Keratinocyte (primary cell): ENCODE measurements at regions not wholly inside any gene's neighbourhood (a gene's known extent, or its start where the extent isn't known, plus 50 kb on each side); places are given as distances from the start of the nearest gene placed in this dataset.

ENCODE experiments used
- DNase-seq: peaks from one replicate; pipeline ENCODE4 v3.0.0-alpha.2; 2011; ENCODE audit warnings: low read depth, missing footprints, low spot score
- FAIRE-seq: peaks from 2 replicates; lab custom pipeline; 2011; peaks lifted over from hg19 to GRCh38; lab: Jason Lieb, UNC
- H2AFZ ChIP-seq: 2 replicates; pipeline ENCODE4 v1.6.0; 2012; ENCODE audit warnings: low read length, control low read depth, inconsistent platforms; ENCODE audit not compliant: control insufficient read depth
- H3K27ac ChIP-seq: 2 replicates; pipeline ENCODE4 v1.5.1; 2011; ENCODE audit warnings: low read length; ENCODE audit not compliant: control insufficient read depth, insufficient read depth
- H3K27me3 ChIP-seq: 3 replicates; pipeline ENCODE4 v1.6.0; 2011; ENCODE audit warnings: low read length; ENCODE audit not compliant: control insufficient read depth, insufficient read depth; ENCODE audit errors: extremely low read depth
- H3K36me3 ChIP-seq, 2 experiments: 2 replicates in 1 of 2; 3 replicates in 1 of 2; pipeline ENCODE4 v1.5.1; 2011; ENCODE audit warnings: low read length in 2 of 2, mild to moderate bottlenecking in 1 of 2; ENCODE audit not compliant: control insufficient read depth in 2 of 2, insufficient read depth in 2 of 2; ENCODE audit errors: extremely low read depth in 1 of 2
- H3K4me1 ChIP-seq: 3 replicates; pipeline ENCODE4 v1.5.1; 2011; ENCODE audit warnings: low read length; ENCODE audit not compliant: control insufficient read depth, insufficient read depth; ENCODE audit errors: extremely low read depth
- H3K4me2 ChIP-seq: 3 replicates; pipeline ENCODE4 v1.6.0; 2011; ENCODE audit warnings: low read depth, low read length; ENCODE audit not compliant: control insufficient read depth, insufficient read depth; ENCODE audit errors: extremely low read depth
- H3K4me3 ChIP-seq, 3 experiments: fragments of 200-600 bp in 1 of 3; sonication (generic) in 1 of 3; 2 replicates in 2 of 3; 3 replicates in 1 of 3; pipeline ENCODE4 v1.5.1; 2011 to 2016; ENCODE audit warnings: low read length in 3 of 3, mild to moderate bottlenecking in 3 of 3, control low read depth in 2 of 3, inconsistent platforms in 1 of 3, low read depth in 1 of 3, mixed read lengths in 1 of 3, mixed run types in 1 of 3, moderate library complexity in 1 of 3; ENCODE audit not compliant: control insufficient read depth in 2 of 3, insufficient read depth in 2 of 3; ENCODE audit errors: extremely low read depth in 1 of 3
- H3K79me2 ChIP-seq: 2 replicates; pipeline ENCODE4 v1.6.0; 2012; ENCODE audit warnings: low read length; ENCODE audit not compliant: control insufficient read depth, insufficient read depth
- H3K9ac ChIP-seq: 3 replicates; pipeline ENCODE4 v1.6.0; 2011; ENCODE audit warnings: low read length; ENCODE audit not compliant: control insufficient read depth, insufficient read depth; ENCODE audit errors: extremely low read depth
- H3K9me1 ChIP-seq: 3 replicates; pipeline ENCODE4 v1.6.0; 2011; ENCODE audit warnings: low read length; ENCODE audit not compliant: control insufficient read depth, insufficient read depth; ENCODE audit errors: extremely low read depth
- H3K9me3 ChIP-seq: 2 replicates; pipeline ENCODE4 v1.5.1; 2012; ENCODE audit warnings: low read depth, low read length; ENCODE audit not compliant: control insufficient read depth
- H4K20me1 ChIP-seq: 3 replicates; pipeline ENCODE4 v1.6.0; 2011; ENCODE audit warnings: low read length; ENCODE audit not compliant: control insufficient read depth, insufficient read depth; ENCODE audit errors: extremely low read depth
- CTCF ChIP-seq, 3 experiments: IDR thresholded peaks in 1 of 3; conservative IDR thresholded peaks in 1 of 3; optimal IDR thresholded peaks in 1 of 3; 2 replicates in 2 of 3; 3 replicates in 1 of 3; pipeline versions ENCODE3 to v1.5.1; 2011; ENCODE audit warnings: low read length in 3 of 3, mild to moderate bottlenecking in 3 of 3, moderate library complexity in 2 of 3, control low read depth in 1 of 3, inconsistent platforms in 1 of 3; ENCODE audit not compliant: insufficient read depth in 2 of 3; ENCODE audit errors: extremely low read depth in 1 of 3
- EZH2 ChIP-seq: IDR thresholded peaks from one replicate; pipeline ENCODE4 v1.6.1; 2012; ENCODE audit warnings: inconsistent platforms, mild to moderate bottlenecking, low read length, moderate library complexity
- dilution Hi-C: fragments of 300-500 bp; cut with MboI; formaldehyde crosslinking; loops from one replicate; pipeline ENCODE4 v1.7.0; 2020; ENCODE audit warnings: low sequenced_read_pairs; ENCODE audit not compliant: extremely low pct_ligation_motif_present

- dilution Hi-C loops = no loop called here
- FAIRE-seq = no peak
Measured at GRCh38 chr2:193566886-193567285, 1372.2 kb upstream of the TMEFF2 start.

GRCh38 chr2:193566276-193566675 is 1371.5 kb upstream of the TMEFF2 start:
- dilution Hi-C loops = no loop called here
- DNase-seq (no peak), FAIRE-seq (no peak)
- TF ChIP-seq EZH2 (no peak), CTCF (optimal IDR thresholded peaks at IDR 0.05 in 1 of 3, IDR thresholded peaks at IDR 0.05 in 1 of 3, conservative IDR thresholded peaks at IDR 0.05 in 1 of 3; ENCODE audit: extremely low read depth in 1 of 3, insufficient read depth in 2 of 3, low read length in 3 of 3) (no peak)
- H4K20me1 ChIP-seq = no peaks in the 10 kb centered on the region
- no peaks in the 10 kb centered on the region for H3K36me3 ChIP-seq
- no peaks in the 10 kb centered on the region for H3K4me1 ChIP-seq
- no peak overlapping the region for H3K4me2 ChIP-seq
- no peak overlapping the region for H3K4me3 ChIP-seq
- no peaks in the 10 kb centered on the region for H3K27me3 ChIP-seq
- no peaks in the 10 kb centered on the region for H3K9me3 ChIP-seq
- H3K79me2 ChIP-seq = no peaks in the 10 kb centered on the region
- no peak overlapping the region for H2AFZ ChIP-seq
- H3K27ac ChIP-seq = no peak overlapping the region
- no peaks in the 10 kb centered on the region for H3K9me1 ChIP-seq
- H3K9ac ChIP-seq = no peak overlapping the region

More at GRCh38 chr2:193566886-193567285, 1372.2 kb upstream of the TMEFF2 start:
- H3K9me3 ChIP-seq = no peaks in the 10 kb centered on the region
- no peak overlapping the region for H3K4me2 ChIP-seq
- no peak overlapping the region for H3K4me3 ChIP-seq
- no peak overlapping the region for H3K9ac ChIP-seq
- H3K79me2 ChIP-seq = no peaks in the 10 kb centered on the region
- no peaks in the 10 kb centered on the region for H3K36me3 ChIP-seq
- no peaks in the 10 kb centered on the region for H3K27me3 ChIP-seq
- no peak overlapping the region for H2AFZ ChIP-seq
- no peak overlapping the region for H3K27ac ChIP-seq
- no peak for TF ChIP-seq CTCF (optimal IDR thresholded peaks at IDR 0.05 in 1 of 3, IDR thresholded peaks at IDR 0.05 in 1 of 3, conservative IDR thresholded peaks at IDR 0.05 in 1 of 3; ENCODE audit: extremely low read depth in 1 of 3, insufficient read depth in 2 of 3, low read length in 3 of 3)
- no peak for TF ChIP-seq EZH2
- H4K20me1 ChIP-seq = no peaks in the 10 kb centered on the region
- DNase-seq = no peak
- H3K4me1 ChIP-seq = no peaks in the 10 kb centered on the region
- no peaks in the 10 kb centered on the region for H3K9me1 ChIP-seq
